CD4-positive, alpha-beta T cell (primary cell): ENCODE measurements at regions not wholly inside any gene's neighbourhood (a gene's known extent, or its start where the extent isn't known, plus 50 kb on each side); places are given as distances from the start of the nearest gene placed in this dataset.

Source experiments
- ATAC-seq: fragments of 200-7000 bp; cut with Tn5 transposase; one replicate; pipeline ENCODE4 v1.10.0; 2022; ENCODE audit warnings: mild to moderate bottlenecking; ENCODE audit not compliant: poor library complexity
- CTCF ChIA-PET: fragments of 350-600 bp; sonication (Branson Sonifier 250); formaldehyde crosslinking; loops from one replicate; lab custom pipeline; 2021; ENCODE audit warnings: antibody characterized with exemption, inconsistent platforms; lab: Charles Lee
- POLR2A ChIA-PET: fragments of 350-600 bp; sonication (Branson Sonifier 250); formaldehyde crosslinking; loops from one replicate; lab custom pipeline; 2021; ENCODE audit warnings: antibody characterized with exemption, inconsistent platforms; lab: Charles Lee
- DNase-seq, 14 experiments: peaks; one replicate each; pipeline ENCODE4 v3.0.0-alpha.2; 2013 to 2020; ENCODE audit warnings: mixed read lengths in 2 of 14
- H3K27ac ChIP-seq, 2 donors: one replicate each; pipeline versions ENCODE4 v1.5.1 to v1.7.0; 2013; ENCODE audit warnings: low read length in 2 of 2, low read depth in 1 of 2, mild to moderate bottlenecking in 1 of 2
- H3K27me3 ChIP-seq, 2 experiments: 1 replicate in 1 of 2; 2 replicates in 1 of 2; pipeline versions ENCODE4 v1.6.1 to v1.7.0; 2013; ENCODE audit warnings: low read length in 2 of 2, control low read depth in 1 of 2, mild to moderate bottlenecking in 1 of 2, moderate library complexity in 1 of 2; ENCODE audit not compliant: insufficient read depth in 2 of 2, control insufficient read depth in 1 of 2
- H3K36me3 ChIP-seq: one replicate; pipeline ENCODE4 v1.6.1; 2013; ENCODE audit warnings: low read length, control low read depth; ENCODE audit not compliant: insufficient read depth
- H3K4me1 ChIP-seq: one replicate; pipeline ENCODE4 v1.6.1; 2013; ENCODE audit warnings: low read length, control low read depth; ENCODE audit not compliant: insufficient read depth
- H3K4me3 ChIP-seq: one replicate; pipeline ENCODE4 v1.5.1; 2013; ENCODE audit warnings: mild to moderate bottlenecking, low read length, moderate library complexity
- H3K9me3 ChIP-seq, 2 experiments: 1 replicate in 1 of 2; 2 replicates in 1 of 2; pipeline versions ENCODE4 v1.6.1 to v1.7.0; 2013; ENCODE audit warnings: low read length in 2 of 2, mild to moderate bottlenecking in 2 of 2, control low read depth in 1 of 2, moderate library complexity in 1 of 2; ENCODE audit not compliant: control insufficient read depth in 1 of 2, insufficient read depth in 1 of 2
- H3K27ac Mint-ChIP-seq: one replicate; pipeline ENCODE4 v1.8.0; 2020; ENCODE audit warnings: mixed read lengths
- H3K27me3 Mint-ChIP-seq: one replicate; pipeline ENCODE4 v1.8.0; 2021; ENCODE audit warnings: mixed read lengths
- H3K36me3 Mint-ChIP-seq: one replicate; pipeline ENCODE4 v1.8.0; 2021; ENCODE audit warnings: low read depth, mixed read lengths
- H3K4me1 Mint-ChIP-seq: one replicate; pipeline ENCODE4 v1.8.0; 2021; ENCODE audit warnings: low read depth, mixed read lengths
- H3K4me3 Mint-ChIP-seq: one replicate; pipeline ENCODE4 v1.8.0; 2020; ENCODE audit warnings: mild to moderate bottlenecking, mixed read lengths
- H3K9me3 Mint-ChIP-seq: one replicate; pipeline ENCODE4 v1.8.0; 2020; ENCODE audit warnings: mixed read lengths
- CTCF ChIP-seq: fragments of 200-600 bp; IDR thresholded peaks from one replicate; pipeline ENCODE4 v1.8.0; 2022; ENCODE audit warnings: antibody characterized with exemption, mild to moderate bottlenecking
- intact Hi-C, 2 experiments: fragments of 100-400 bp; cut with DNase I in 1 of 2; cut with micrococcal nuclease in 1 of 2; formaldehyde crosslinking; loops; one replicate each; pipeline versions ENCODE4 v1.15.1 to v1.9.0; 2023 to 2025; cut with DNase I, micrococcal nuclease

- Histone ChIP-seq H3K36me3 (no peaks in the 10 kb centered on the region), H3K4me3 (no peak overlapping the region), H3K9me3 (no peaks in the 10 kb centered on the region), H3K27ac (no peak overlapping the region), H3K4me1 (no peaks in the 10 kb centered on the region), H3K27me3 (no peaks in the 10 kb centered on the region)
- H3K9me3 Mint-ChIP-seq = no peaks in the 10 kb centered on the region
- ATAC-seq (no peak), DNase-seq (no peak)
- TF ChIP-seq CTCF = no peak
- ChIA-PET CTCF (no interaction called here), POLR2A (no interaction called here)
- H3K27ac Mint-ChIP-seq = no peak overlapping the region
- no peak overlapping the region for H3K4me3 Mint-ChIP-seq
- no peaks in the 10 kb centered on the region for H3K4me1 Mint-ChIP-seq
- intact Hi-C loops = no loop called here
- no peaks in the 10 kb centered on the region for H3K27me3 Mint-ChIP-seq
- H3K36me3 Mint-ChIP-seq = no peaks in the 10 kb centered on the region
Measured at GRCh38 chr5:102036927-102037326, 259.2 kb downstream of the SLCO4C1 start.

DNA sequence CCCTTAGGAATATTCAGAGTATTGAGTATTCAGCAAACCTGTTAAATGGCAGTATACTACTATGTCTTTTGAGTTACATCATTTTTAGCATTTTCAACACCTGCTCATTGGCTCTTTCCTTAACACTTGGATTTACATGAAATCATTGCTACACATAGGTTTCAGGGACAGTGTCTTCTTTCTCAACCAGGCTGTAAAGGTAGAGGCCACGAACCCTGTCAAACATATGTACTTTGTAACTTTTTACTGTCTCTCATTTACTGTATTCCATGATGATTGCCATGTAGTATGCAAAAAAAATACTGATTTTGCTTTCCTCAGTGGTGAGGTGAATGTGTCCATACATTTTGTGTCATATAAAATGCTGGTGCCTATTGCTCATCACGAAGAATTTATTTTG lies 264.4 kb downstream of the SLCO4C1 start:
- Mint-ChIP-seq H3K4me1 (no peaks in the 10 kb centered on the region), H3K36me3 (no peaks in the 10 kb centered on the region), H3K27ac (no peak overlapping the region), H3K4me3 (no peak overlapping the region), H3K9me3 (no peaks in the 10 kb centered on the region), H3K27me3 (no peaks in the 10 kb centered on the region)
- ATAC-seq (no peak), DNase-seq (no peak)
- ChIA-PET POLR2A (no interaction called here), CTCF (no interaction called here)
- Histone ChIP-seq H3K27me3 (no peaks in the 10 kb centered on the region), H3K27ac (no peak overlapping the region), H3K4me3 (no peak overlapping the region), H3K36me3 (no peaks in the 10 kb centered on the region), H3K4me1 (no peaks in the 10 kb centered on the region), H3K9me3 (no peaks in the 10 kb centered on the region)
- intact Hi-C loops = no loop called here
- no peak for TF ChIP-seq CTCF

DNA sequence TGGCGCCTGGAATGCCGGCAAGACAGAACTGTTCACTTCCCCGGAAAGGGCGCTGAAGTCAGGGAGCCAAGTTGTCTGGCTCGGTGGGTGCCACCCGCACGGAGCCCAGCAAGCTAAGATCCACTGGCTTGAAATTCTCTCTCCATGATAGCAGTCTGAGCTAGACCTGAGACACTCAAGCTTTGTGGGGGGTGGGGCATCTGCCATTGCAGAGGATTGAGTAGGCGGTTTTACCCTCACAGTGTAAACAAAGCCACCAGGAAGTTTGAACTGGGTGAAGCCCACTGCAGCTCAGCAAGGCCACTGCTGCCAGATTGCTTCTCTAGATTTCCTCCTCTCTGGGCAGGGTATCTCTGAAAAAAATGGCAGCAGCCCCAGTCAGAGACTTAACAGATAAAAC lies 277.4 kb downstream of the SLCO4C1 start:
- no peaks in the 10 kb centered on the region for H3K27me3 ChIP-seq
- Mint-ChIP-seq H3K36me3 (no peaks in the 10 kb centered on the region), H3K4me1 (no peaks in the 10 kb centered on the region), H3K9me3 (peaks cover 2% of the 10 kb centered on the region), H3K4me3 (no peak overlapping the region), H3K27ac (no peak overlapping the region), H3K27me3 (no peaks in the 10 kb centered on the region)
- H3K36me3 ChIP-seq = no peaks in the 10 kb centered on the region
- no peak for DNase-seq
- intact Hi-C loops = no loop called here
- CTCF ChIA-PET = no interaction called here
- TF ChIP-seq CTCF = no peak
- H3K4me1 ChIP-seq = no peaks in the 10 kb centered on the region
- H3K4me3 ChIP-seq = no peak overlapping the region
- no peak for ATAC-seq
- POLR2A ChIA-PET = no interaction called here
- H3K27ac ChIP-seq = no peak overlapping the region
- peaks cover 0 to 8% of the 10 kb centered on the region in 2 experiments for H3K9me3 ChIP-seq
